ENCODE measurements at regions not wholly inside any gene's neighbourhood (a gene's known extent, or its start where the extent isn't known, plus 50 kb on each side); places are given as distances from the start of the nearest gene placed in this dataset.

GRCh38 chr2:65503746-65504145, 71.3 kb upstream of the SPRED2 start:
- no peaks in the 10 kb centered on the region for H4K20me1 ChIP-seq (ENCODE audit: insufficient read depth, low read length, poor library complexity, severe bottlenecking)
- no peak overlapping the region for H3K9ac ChIP-seq (ENCODE audit: low read depth, low read length, poor library complexity, severe bottlenecking)
- H3K27me3 ChIP-seq (ENCODE audit: insufficient read depth, low read length, poor library complexity, severe bottlenecking): no peaks in the 10 kb centered on the region
- no peak overlapping the region for H3K4me2 ChIP-seq (ENCODE audit: low read depth, low read length, poor library complexity, severe bottlenecking)
- H3K4me3 ChIP-seq (ENCODE audit: low read length, poor library complexity, severe bottlenecking): no peak overlapping the region
- no peaks in the 10 kb centered on the region for H3F3A ChIP-seq (ENCODE audit: low read depth)
- no peaks in the 10 kb centered on the region for H3K9me2 ChIP-seq (replicated peaks; ENCODE audit: low read depth, low read length)
- TF ChIP-seq EZH2phosphoT487 (IDR thresholded peaks at IDR 0.05; ENCODE audit: borderline replicate concordance) (no peak), CTCF (conservative IDR thresholded peaks at IDR 0.05; ENCODE audit: low read length) (no peak)
- H3K36me3 ChIP-seq (ENCODE audit: insufficient read depth, low read length): no peaks in the 10 kb centered on the region
- H3K9me3 ChIP-seq (ENCODE audit: insufficient read depth, low read depth, low read length): no peaks in the 10 kb centered on the region
- no peak overlapping the region for H2AFZ ChIP-seq (ENCODE audit: low read length)
- no peaks in the 10 kb centered on the region for H3K79me2 ChIP-seq (ENCODE audit: insufficient read depth, low read length)
- no peaks in the 10 kb centered on the region for H3K4me1 ChIP-seq (ENCODE audit: insufficient read depth, low read length, poor library complexity, severe bottlenecking)

- Histone ChIP-seq H3K9ac (ENCODE audit: low read depth, low read length, poor library complexity, severe bottlenecking) (no peak overlapping the region), H3K4me3 (ENCODE audit: low read length, poor library complexity, severe bottlenecking) (no peak overlapping the region), H2AFZ (ENCODE audit: low read length) (no peak overlapping the region), H3K27me3 (ENCODE audit: insufficient read depth, low read length, poor library complexity, severe bottlenecking) (no peaks in the 10 kb centered on the region), H4K20me1 (ENCODE audit: insufficient read depth, low read length, poor library complexity, severe bottlenecking) (no peaks in the 10 kb centered on the region), H3K9me3 (ENCODE audit: insufficient read depth, low read depth, low read length) (no peaks in the 10 kb centered on the region), H3K36me3 (ENCODE audit: insufficient read depth, low read length) (no peaks in the 10 kb centered on the region), H3K9me2 (replicated peaks; ENCODE audit: low read depth, low read length) (no peaks in the 10 kb centered on the region), H3K4me1 (ENCODE audit: insufficient read depth, low read length, poor library complexity, severe bottlenecking) (no peaks in the 10 kb centered on the region), H3K4me2 (ENCODE audit: low read depth, low read length, poor library complexity, severe bottlenecking) (no peak overlapping the region), H3K79me2 (ENCODE audit: insufficient read depth, low read length) (no peaks in the 10 kb centered on the region), H3F3A (ENCODE audit: low read depth) (no peaks in the 10 kb centered on the region)
- no peak for TF ChIP-seq EZH2phosphoT487 (IDR thresholded peaks at IDR 0.05; ENCODE audit: borderline replicate concordance)
- TF ChIP-seq CTCF (conservative IDR thresholded peaks at IDR 0.05; ENCODE audit: low read length): no peak
Observed at GRCh38 chr2:65501836-65502235, 69.4 kb upstream of the SPRED2 start.

DNA sequence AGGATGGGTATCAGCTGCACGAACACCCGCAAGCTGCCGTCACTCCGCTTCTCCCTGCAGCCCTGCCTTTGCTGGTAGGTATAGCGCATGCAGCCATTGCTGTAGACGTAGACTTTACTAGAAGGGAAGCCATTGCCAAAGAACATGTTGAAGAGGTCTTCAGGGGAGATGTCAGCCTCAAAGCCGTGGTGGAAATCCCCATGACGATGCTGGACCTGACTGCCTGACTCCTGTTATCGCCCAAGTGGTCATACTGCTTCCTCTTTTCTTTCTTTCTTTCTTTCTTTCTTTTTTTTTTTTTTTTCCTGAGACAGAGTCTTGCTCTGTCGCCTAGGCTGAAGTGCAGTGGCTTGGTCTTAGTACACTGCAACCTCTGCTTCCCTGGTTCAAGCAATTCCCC, 68.7 kb upstream of the SPRED2 start:
- TF ChIP-seq CTCF (conservative IDR thresholded peaks at IDR 0.05; ENCODE audit: low read length): no peak
- TF ChIP-seq EZH2phosphoT487 (IDR thresholded peaks at IDR 0.05; ENCODE audit: borderline replicate concordance): no peak
- Histone ChIP-seq H4K20me1 (ENCODE audit: insufficient read depth, low read length, poor library complexity, severe bottlenecking) (no peaks in the 10 kb centered on the region), H3K4me1 (ENCODE audit: insufficient read depth, low read length, poor library complexity, severe bottlenecking) (no peaks in the 10 kb centered on the region), H3K4me2 (ENCODE audit: low read depth, low read length, poor library complexity, severe bottlenecking) (no peak overlapping the region), H3K9me2 (replicated peaks; ENCODE audit: low read depth, low read length) (no peaks in the 10 kb centered on the region), H3K4me3 (ENCODE audit: low read length, poor library complexity, severe bottlenecking) (no peak overlapping the region), H3K9me3 (ENCODE audit: insufficient read depth, low read depth, low read length) (no peaks in the 10 kb centered on the region), H3K36me3 (ENCODE audit: insufficient read depth, low read length) (no peaks in the 10 kb centered on the region), H3K79me2 (ENCODE audit: insufficient read depth, low read length) (no peaks in the 10 kb centered on the region), H3K9ac (ENCODE audit: low read depth, low read length, poor library complexity, severe bottlenecking) (no peak overlapping the region), H2AFZ (ENCODE audit: low read length) (no peak overlapping the region), H3F3A (ENCODE audit: low read depth) (no peaks in the 10 kb centered on the region), H3K27me3 (ENCODE audit: insufficient read depth, low read length, poor library complexity, severe bottlenecking) (no peaks in the 10 kb centered on the region)

Measured in Loucy (cell line).